Neuron (in vitro differentiated cells): ENCODE measurements at regions not wholly inside any gene's neighbourhood (a gene's known extent, or its start where the extent isn't known, plus 50 kb on each side); places are given as distances from the start of the nearest gene placed in this dataset.

ENCODE experiments used
- H2AFZ ChIP-seq: one replicate; pipeline ENCODE4 v1.6.1; 2013; ENCODE audit warnings: low read depth, mild to moderate bottlenecking, inconsistent platforms, low read length, moderate library complexity
- H3K27me3 ChIP-seq: one replicate; pipeline ENCODE4 v1.6.1; 2013; ENCODE audit warnings: low read length; ENCODE audit not compliant: insufficient read depth
- H3K36me3 ChIP-seq: one replicate; pipeline ENCODE4 v1.6.1; 2013; ENCODE audit warnings: low read length; ENCODE audit not compliant: insufficient read depth
- H3K4me1 ChIP-seq: one replicate; pipeline ENCODE4 v1.6.1; 2013; ENCODE audit warnings: low read length; ENCODE audit not compliant: insufficient read depth
- H3K4me3 ChIP-seq: 2 replicates; pipeline ENCODE4 v1.5.1; 2013; ENCODE audit warnings: mild to moderate bottlenecking, low read length, moderate library complexity
- H3K9me3 ChIP-seq: one replicate; pipeline ENCODE4 v1.6.1; 2013; ENCODE audit warnings: low read length

DNA sequence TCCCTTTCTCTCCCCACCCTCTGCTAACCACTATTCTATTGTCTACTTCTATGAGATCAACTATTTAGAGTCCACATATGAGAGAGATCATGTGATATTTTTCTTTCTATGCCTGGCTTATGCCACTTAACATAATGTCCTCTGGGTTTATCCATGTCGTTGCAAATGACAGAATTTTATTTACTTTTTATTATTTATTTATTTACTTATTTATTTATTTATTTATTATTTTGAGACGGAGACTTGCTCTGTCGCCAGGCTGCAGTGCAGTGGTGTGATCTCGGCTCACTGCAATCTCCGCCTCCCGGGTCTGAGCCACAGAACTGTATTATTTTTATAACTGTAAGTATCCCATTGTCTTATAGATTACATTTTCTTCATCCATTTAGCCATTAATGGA lies 443.4 kb upstream of the CDH19 start:
- Histone ChIP-seq H3K36me3 (no peaks in the 10 kb centered on the region), H3K9me3 (no peaks in the 10 kb centered on the region), H2AFZ (no peak overlapping the region), H3K27me3 (no peaks in the 10 kb centered on the region), H3K4me3 (no peak overlapping the region), H3K4me1 (no peaks in the 10 kb centered on the region)

DNA sequence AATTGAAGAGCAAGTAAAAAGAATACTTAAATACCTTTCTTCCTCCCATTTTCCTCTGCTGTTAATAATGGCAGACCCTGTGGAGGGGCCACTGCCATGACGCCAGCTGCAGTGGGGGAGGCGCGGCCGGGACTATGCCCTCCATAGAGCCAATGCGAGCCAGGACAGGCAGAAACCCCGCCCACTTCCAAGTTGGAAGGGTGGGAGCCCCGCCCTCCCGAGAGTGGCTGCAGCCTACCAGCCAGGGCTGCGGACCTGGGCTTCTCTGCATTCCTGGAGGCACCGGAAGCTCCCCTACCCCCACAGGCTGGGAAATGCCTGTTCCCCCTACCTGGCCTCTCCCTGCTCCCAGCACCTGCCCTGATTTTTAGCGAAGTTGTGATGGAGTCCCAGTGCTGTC lies 439.4 kb upstream of the CDH19 start:
- Histone ChIP-seq H2AFZ (no peak overlapping the region), H3K9me3 (no peaks in the 10 kb centered on the region), H3K4me3 (no peak overlapping the region), H3K4me1 (no peaks in the 10 kb centered on the region), H3K27me3 (no peaks in the 10 kb centered on the region), H3K36me3 (no peaks in the 10 kb centered on the region)

DNA sequence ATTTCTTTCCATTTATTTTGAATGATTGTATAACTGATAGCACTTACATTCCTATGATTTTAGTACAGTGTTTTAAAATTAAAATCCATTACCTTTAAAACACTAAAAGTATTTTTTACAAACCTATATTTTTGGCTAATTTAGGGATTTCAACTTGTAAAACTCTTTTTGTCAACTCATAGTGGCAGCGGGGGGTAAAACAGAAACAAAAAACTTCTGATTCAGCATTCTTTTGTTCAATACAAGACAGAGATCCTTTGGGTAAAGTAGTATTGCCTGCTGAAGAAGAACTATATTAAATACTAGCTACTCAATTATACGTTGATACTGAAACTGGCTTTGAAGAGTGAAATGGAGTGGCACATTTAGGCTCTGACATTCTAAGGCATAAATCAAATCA lies 437.4 kb upstream of the CDH19 start:
- no peaks in the 10 kb centered on the region for H3K27me3 ChIP-seq
- H3K4me3 ChIP-seq: no peak overlapping the region
- H3K36me3 ChIP-seq: no peaks in the 10 kb centered on the region
- H3K4me1 ChIP-seq: no peaks in the 10 kb centered on the region
- H3K9me3 ChIP-seq: no peaks in the 10 kb centered on the region
- H2AFZ ChIP-seq: no peak overlapping the region

DNA sequence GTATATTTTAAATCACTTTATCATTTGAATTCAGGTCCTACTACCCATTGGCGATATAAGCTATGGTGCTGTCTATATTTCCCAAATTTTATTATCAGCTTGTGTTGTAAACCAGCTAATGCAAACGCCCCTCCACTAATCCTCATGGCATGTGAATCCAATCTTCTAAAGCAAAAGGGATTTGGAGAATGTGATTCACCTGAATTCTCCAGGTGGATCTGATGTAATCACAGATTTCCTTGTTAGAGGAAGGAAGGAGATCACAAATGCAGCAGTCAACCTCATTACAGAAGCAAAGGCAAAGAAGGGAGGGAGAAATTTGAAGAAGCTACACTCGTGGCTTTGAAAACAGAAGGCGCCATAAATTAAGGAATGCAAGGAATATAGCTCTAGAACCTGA lies 431.1 kb upstream of the CDH19 start:
- Histone ChIP-seq H3K9me3 (no peaks in the 10 kb centered on the region), H3K36me3 (no peaks in the 10 kb centered on the region), H3K4me3 (no peak overlapping the region), H3K27me3 (no peaks in the 10 kb centered on the region), H2AFZ (no peak overlapping the region), H3K4me1 (no peaks in the 10 kb centered on the region)

DNA sequence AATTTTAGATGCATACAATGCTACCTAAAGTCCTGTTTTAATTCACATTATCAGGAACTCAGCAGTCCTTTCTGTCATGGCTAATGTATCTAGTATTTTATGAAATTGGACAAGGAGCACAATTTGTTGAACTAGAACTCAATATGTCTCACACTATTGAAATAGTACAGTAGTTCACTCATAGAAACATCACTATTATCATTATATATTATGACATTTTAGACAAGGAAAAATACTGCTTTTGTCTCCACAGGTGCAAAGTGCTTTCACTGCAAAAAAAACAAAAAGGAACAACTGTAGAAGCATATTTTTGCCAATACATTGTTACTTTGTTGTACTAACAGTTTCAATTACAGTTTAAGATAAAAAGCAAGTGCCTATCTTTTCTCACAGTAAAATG lies 419.2 kb upstream of the CDH19 start:
- Histone ChIP-seq H3K4me1 (no peaks in the 10 kb centered on the region), H3K27me3 (no peaks in the 10 kb centered on the region), H3K9me3 (no peaks in the 10 kb centered on the region), H3K36me3 (no peaks in the 10 kb centered on the region), H3K4me3 (no peak overlapping the region), H2AFZ (no peak overlapping the region)

DNA sequence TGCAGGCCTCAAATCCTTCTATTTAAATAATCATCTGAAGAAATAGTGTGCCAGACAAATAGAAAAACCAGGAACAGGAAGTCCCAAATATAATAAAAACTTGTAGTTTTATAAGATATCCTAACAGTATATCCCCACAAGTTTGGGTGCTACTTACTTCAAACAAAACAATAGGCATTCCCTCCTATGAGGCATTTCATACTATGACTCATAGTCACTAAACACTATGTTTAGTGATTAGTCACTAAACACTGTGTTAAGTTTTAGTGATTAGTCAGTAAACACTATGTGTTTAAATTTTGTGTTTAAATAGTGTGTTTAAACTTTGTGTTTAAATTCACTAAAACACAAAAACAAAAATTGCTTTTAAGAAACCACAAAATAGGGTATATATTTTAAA lies 407.0 kb upstream of the CDH19 start:
- Histone ChIP-seq H3K27me3 (no peaks in the 10 kb centered on the region), H3K36me3 (no peaks in the 10 kb centered on the region), H3K4me1 (no peaks in the 10 kb centered on the region), H3K9me3 (no peaks in the 10 kb centered on the region), H2AFZ (no peak overlapping the region), H3K4me3 (no peak overlapping the region)

DNA sequence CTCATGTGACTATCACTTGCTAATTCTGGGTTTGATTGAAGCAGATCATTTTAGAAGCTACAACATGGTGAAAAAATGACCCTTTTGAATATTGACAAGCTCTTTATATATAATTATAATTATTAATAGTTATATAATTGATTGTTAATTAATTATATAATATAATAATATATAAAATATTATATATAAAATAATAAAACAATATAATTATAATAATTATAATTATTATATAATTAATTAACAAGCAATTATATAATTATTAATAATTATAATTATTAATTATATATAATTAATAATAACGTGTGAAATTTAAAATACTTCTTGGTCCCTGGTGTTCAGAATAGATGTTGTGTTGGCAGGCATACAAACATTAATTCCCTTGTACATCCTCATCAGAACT lies 404.1 kb upstream of the CDH19 start:
- Histone ChIP-seq H3K9me3 (no peaks in the 10 kb centered on the region), H3K4me3 (no peak overlapping the region), H3K36me3 (no peaks in the 10 kb centered on the region), H2AFZ (no peak overlapping the region), H3K4me1 (no peaks in the 10 kb centered on the region), H3K27me3 (no peaks in the 10 kb centered on the region)

DNA sequence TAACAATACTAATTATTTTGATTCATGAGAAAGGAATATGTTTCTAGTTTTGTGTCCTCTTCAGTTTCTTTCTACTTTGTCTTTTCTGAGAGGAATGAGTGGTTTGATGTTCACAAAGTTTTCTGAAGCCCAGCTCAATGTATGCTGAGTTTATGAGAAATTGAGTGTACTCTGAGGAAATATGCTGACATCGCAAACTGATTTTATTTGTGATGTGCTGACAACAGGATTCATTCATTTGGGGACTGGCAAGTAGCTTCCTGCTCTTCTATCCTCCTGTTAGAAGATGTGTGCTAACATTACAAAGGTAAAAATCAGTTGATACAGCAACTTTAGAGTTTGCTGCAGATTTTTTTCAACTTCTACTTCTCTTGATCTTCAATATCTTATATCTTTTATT lies 403.2 kb upstream of the CDH19 start:
- H3K4me1 ChIP-seq: no peaks in the 10 kb centered on the region
- no peak overlapping the region for H2AFZ ChIP-seq
- H3K9me3 ChIP-seq: no peaks in the 10 kb centered on the region
- H3K4me3 ChIP-seq: no peak overlapping the region
- no peaks in the 10 kb centered on the region for H3K27me3 ChIP-seq
- H3K36me3 ChIP-seq: no peaks in the 10 kb centered on the region

DNA sequence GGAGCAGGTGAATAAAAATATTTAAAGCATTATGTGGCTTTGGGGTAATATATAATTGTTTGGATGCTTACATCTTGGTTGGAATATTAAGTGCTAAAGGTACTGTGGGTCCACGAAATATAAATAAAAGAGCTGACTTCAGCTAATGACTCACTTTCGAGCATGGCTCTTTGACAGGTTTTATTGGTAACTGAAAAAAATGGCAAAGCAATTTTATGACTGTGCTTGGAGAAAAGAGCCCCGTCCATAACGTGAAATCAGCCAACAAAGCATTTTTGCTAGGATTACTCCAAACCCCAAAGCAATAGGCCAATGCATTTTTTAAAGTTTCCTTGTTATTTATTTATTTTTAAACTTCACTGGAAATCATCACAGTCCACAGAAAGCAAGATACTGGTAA lies 397.2 kb upstream of the CDH19 start:
- H3K4me1 ChIP-seq: no peaks in the 10 kb centered on the region
- H3K4me3 ChIP-seq: no peak overlapping the region
- H3K27me3 ChIP-seq: no peaks in the 10 kb centered on the region
- no peaks in the 10 kb centered on the region for H3K9me3 ChIP-seq
- no peak overlapping the region for H2AFZ ChIP-seq
- H3K36me3 ChIP-seq: no peaks in the 10 kb centered on the region

DNA sequence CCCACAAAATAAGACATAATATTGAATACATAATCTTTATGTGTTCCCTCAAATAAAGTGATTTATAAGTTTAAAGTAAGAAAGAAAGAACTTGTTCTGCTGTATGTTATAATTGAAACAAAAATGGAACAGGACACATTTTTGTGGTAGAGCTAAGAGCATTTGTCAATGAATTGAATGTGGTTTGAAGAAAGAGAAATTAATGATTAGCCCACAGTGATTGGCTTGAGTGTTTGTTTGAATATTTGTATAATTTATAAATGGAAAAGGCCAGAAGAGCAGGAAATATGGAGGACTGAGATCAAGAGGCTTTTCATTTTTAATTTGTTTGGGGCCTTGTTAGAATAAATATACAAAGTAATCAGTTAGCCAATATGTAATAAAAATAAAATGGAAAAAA lies 395.1 kb upstream of the CDH19 start:
- H3K36me3 ChIP-seq: no peaks in the 10 kb centered on the region
- no peaks in the 10 kb centered on the region for H3K27me3 ChIP-seq
- no peaks in the 10 kb centered on the region for H3K4me1 ChIP-seq
- no peaks in the 10 kb centered on the region for H3K9me3 ChIP-seq
- H3K4me3 ChIP-seq: no peak overlapping the region
- H2AFZ ChIP-seq: no peak overlapping the region

DNA sequence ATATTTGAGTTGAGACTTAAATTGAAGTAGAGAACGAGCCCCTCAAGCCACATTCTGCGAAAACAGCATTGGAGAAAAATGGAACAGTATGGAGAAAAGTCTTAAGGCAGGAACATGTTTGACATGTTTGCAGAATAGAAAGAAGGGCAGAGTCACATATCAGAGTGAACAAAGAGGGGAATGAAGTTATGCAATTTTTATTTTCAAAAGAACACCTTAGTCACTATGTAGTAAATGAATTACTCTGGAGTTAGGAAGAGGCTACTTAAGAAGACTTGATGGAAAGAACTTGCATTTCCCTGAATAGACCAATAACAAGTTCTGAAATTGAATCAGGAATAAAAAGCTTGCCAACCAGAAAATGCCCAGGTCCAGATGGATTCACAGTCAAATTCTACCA lies 391.4 kb upstream of the CDH19 start:
- H2AFZ ChIP-seq: no peak overlapping the region
- no peak overlapping the region for H3K4me3 ChIP-seq
- no peaks in the 10 kb centered on the region for H3K4me1 ChIP-seq
- H3K9me3 ChIP-seq: no peaks in the 10 kb centered on the region
- no peaks in the 10 kb centered on the region for H3K27me3 ChIP-seq
- no peaks in the 10 kb centered on the region for H3K36me3 ChIP-seq

DNA sequence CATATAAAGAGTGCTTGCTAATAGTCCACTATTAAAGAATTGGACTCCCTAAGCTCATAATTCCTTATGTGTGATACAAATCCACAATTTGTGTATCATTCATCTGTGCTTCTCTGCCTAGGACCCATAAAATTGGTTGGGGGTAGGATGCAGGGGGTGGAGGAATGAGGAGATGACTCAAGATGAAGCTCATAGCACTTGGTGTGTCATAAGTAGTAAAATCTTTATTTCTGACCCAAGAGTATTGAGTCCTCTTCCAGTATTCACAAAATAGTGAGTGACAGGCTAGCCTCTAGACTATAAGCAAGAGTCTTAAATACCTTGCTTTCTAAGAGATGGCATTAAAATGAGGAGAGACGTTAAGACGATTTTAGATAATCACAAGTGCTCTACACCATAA lies 390.9 kb upstream of the CDH19 start:
- Histone ChIP-seq H2AFZ (no peak overlapping the region), H3K9me3 (no peaks in the 10 kb centered on the region), H3K4me3 (no peak overlapping the region), H3K36me3 (no peaks in the 10 kb centered on the region), H3K27me3 (no peaks in the 10 kb centered on the region), H3K4me1 (no peaks in the 10 kb centered on the region)

DNA sequence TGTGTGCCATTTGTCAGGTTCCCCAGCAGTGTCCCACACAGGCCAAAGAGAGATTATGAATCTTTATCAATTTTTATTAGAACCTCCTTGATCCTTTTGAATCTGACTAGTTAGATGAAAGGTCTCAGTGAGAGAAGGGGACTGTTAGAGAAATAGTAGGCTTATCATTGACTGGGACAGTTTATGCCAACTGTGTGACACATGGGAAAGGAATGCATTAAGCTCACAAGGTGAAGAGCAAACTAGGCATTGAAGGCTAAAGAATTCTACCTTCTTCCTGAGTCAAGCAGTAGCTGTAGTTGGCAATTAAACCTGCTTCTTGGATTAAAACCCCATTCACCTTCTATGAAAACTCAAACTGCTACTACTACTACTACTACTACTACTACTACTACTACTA lies 389.6 kb upstream of the CDH19 start:
- Histone ChIP-seq H3K4me1 (no peaks in the 10 kb centered on the region), H3K27me3 (no peaks in the 10 kb centered on the region)

DNA sequence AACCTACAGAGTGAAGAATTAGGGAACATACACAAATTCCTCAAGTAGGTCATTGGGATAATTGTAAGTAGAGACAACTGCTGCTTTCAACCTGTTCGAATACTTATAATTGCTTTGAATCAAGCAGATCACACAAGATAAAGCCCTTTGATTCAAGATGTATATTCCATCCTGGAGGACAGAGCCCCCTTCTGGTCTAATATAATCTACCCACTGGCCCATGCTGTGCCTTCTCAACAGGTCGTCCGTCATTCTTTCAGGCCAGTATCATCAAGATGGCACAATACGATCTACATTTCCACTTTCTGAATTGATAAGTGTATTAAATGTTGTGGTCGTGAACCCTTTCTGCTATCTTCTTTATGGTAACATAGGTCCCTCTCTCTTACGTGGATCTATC lies 387.0 kb upstream of the CDH19 start:
- Histone ChIP-seq H3K36me3 (no peaks in the 10 kb centered on the region), H2AFZ (no peak overlapping the region), H3K4me1 (no peaks in the 10 kb centered on the region), H3K9me3 (no peaks in the 10 kb centered on the region), H3K4me3 (no peak overlapping the region), H3K27me3 (no peaks in the 10 kb centered on the region)

More for the DNA sequence above, 389.6 kb upstream of the CDH19 start:
- Histone ChIP-seq H3K9me3 (no peaks in the 10 kb centered on the region), H2AFZ (no peak overlapping the region), H3K4me3 (no peak overlapping the region), H3K36me3 (no peaks in the 10 kb centered on the region)
